GM12873 (cell line): ENCODE measurements at regions not wholly inside any gene's neighbourhood (a gene's known extent, or its start where the extent isn't known, plus 50 kb on each side); places are given as distances from the start of the nearest gene placed in this dataset.

ENCODE experiments used
- CTCF ChIP-seq: IDR thresholded peaks from 2 replicates; pipeline ENCODE4 v1.5.1; 2012; ENCODE audit warnings: low read depth, mild to moderate bottlenecking, moderate library complexity, low read length, control low read depth; ENCODE audit not compliant: insufficient read depth; ENCODE audit errors: missing control alignments

GRCh38 chr5:98657559-98657958 lies 115.9 kb upstream of the RGMB start:
- TF ChIP-seq CTCF: no peak

- TF ChIP-seq CTCF: no peak
These were observed 109.9 kb upstream of the RGMB start for GRCh38 chr5:98663521-98663920.

- TF ChIP-seq CTCF: no peak
These were observed 108.7 kb upstream of the RGMB start for GRCh38 chr5:98664736-98665135.

GRCh38 chr5:98679963-98680362 lies 93.5 kb upstream of the RGMB start:
- TF ChIP-seq CTCF: no peak

GRCh38 chr5:98690002-98690401 lies 83.5 kb upstream of the RGMB start:
- no peak for TF ChIP-seq CTCF

- no peak for TF ChIP-seq CTCF
These were observed 78.6 kb upstream of the RGMB start for GRCh38 chr5:98694902-98695301.

GRCh38 chr5:98698359-98698758 lies 75.1 kb upstream of the RGMB start:
- no peak for TF ChIP-seq CTCF

GRCh38 chr5:98700730-98701129 lies 72.7 kb upstream of the RGMB start:
- TF ChIP-seq CTCF: no peak
